ENCODE measurements at regions not wholly inside any gene's neighbourhood (a gene's known extent, or its start where the extent isn't known, plus 50 kb on each side); places are given as distances from the start of the nearest gene placed in this dataset.
"Not testable (repeated sequence)": the region's sequence is repeated elsewhere in the genome, so short reads cannot be mapped to it uniquely, and the experiment has no call there.

- no peak overlapping the region for H3K4me3 ChIP-seq (ENCODE audit: low read length)
- H2AFZ ChIP-seq (ENCODE audit: low read depth, low read length) = no peak overlapping the region
- H3K36me3 ChIP-seq (ENCODE audit: insufficient read depth, low read length) = no peaks in the 10 kb centered on the region
- no peaks in the 10 kb centered on the region for H3K4me1 ChIP-seq (ENCODE audit: insufficient read depth, low read length)
- H3K27me3 ChIP-seq (ENCODE audit: insufficient read depth, low read length) = no peaks in the 10 kb centered on the region
- H3K9me3 ChIP-seq (ENCODE audit: low read length) = no peaks in the 10 kb centered on the region
Measured at GRCh38 chr9:86585422-86586143, 231.4 kb upstream of the TUT7 start.

GRCh38 chr9:86580688-86581087 is 226.5 kb upstream of the TUT7 start:
- Histone ChIP-seq H2AFZ (ENCODE audit: low read depth, low read length) (no peak overlapping the region), H3K36me3 (ENCODE audit: insufficient read depth, low read length) (no peaks in the 10 kb centered on the region), H3K27me3 (ENCODE audit: insufficient read depth, low read length) (no peaks in the 10 kb centered on the region), H3K4me3 (ENCODE audit: low read length) (no peak overlapping the region), H3K4me1 (ENCODE audit: insufficient read depth, low read length) (peaks cover 2% of the 10 kb centered on the region), H3K9me3 (ENCODE audit: low read length) (no peaks in the 10 kb centered on the region)

GRCh38 chr9:86578722-86579121 is 224.5 kb upstream of the TUT7 start:
- H3K4me1 ChIP-seq (ENCODE audit: insufficient read depth, low read length) = peaks cover 2% of the 10 kb centered on the region
- H2AFZ ChIP-seq (ENCODE audit: low read depth, low read length) = no peak overlapping the region
- no peaks in the 10 kb centered on the region for H3K9me3 ChIP-seq (ENCODE audit: low read length)
- H3K4me3 ChIP-seq (ENCODE audit: low read length) = no peak overlapping the region
- H3K27me3 ChIP-seq (ENCODE audit: insufficient read depth, low read length) = no peaks in the 10 kb centered on the region
- H3K36me3 ChIP-seq (ENCODE audit: insufficient read depth, low read length) = no peaks in the 10 kb centered on the region

GRCh38 chr9:86577420-86578333 is 223.5 kb upstream of the TUT7 start:
- Histone ChIP-seq H3K4me1 (ENCODE audit: insufficient read depth, low read length) (peaks cover 2% of the 10 kb centered on the region), H2AFZ (ENCODE audit: low read depth, low read length) (no peak overlapping the region), H3K27me3 (ENCODE audit: insufficient read depth, low read length) (no peaks in the 10 kb centered on the region), H3K36me3 (ENCODE audit: insufficient read depth, low read length) (no peaks in the 10 kb centered on the region), H3K9me3 (ENCODE audit: low read length) (no peaks in the 10 kb centered on the region), H3K4me3 (ENCODE audit: low read length) (no peak overlapping the region)

- Histone ChIP-seq H3K4me3 (ENCODE audit: low read length) (no peak overlapping the region), H3K4me1 (ENCODE audit: insufficient read depth, low read length) (peaks cover 2% of the 10 kb centered on the region), H3K36me3 (ENCODE audit: insufficient read depth, low read length) (no peaks in the 10 kb centered on the region), H3K27me3 (ENCODE audit: insufficient read depth, low read length) (no peaks in the 10 kb centered on the region), H2AFZ (ENCODE audit: low read depth, low read length) (no peak overlapping the region), H3K9me3 (ENCODE audit: low read length) (no peaks in the 10 kb centered on the region)
Measured at GRCh38 chr9:86575825-86576525, 221.8 kb upstream of the TUT7 start.

GRCh38 chr9:86575137-86575536 is 220.9 kb upstream of the TUT7 start:
- Histone ChIP-seq H2AFZ (ENCODE audit: low read depth, low read length) (no peak overlapping the region), H3K36me3 (ENCODE audit: insufficient read depth, low read length) (no peaks in the 10 kb centered on the region), H3K4me1 (ENCODE audit: insufficient read depth, low read length) (peaks cover 2% of the 10 kb centered on the region), H3K4me3 (ENCODE audit: low read length) (no peak overlapping the region), H3K27me3 (ENCODE audit: insufficient read depth, low read length) (no peaks in the 10 kb centered on the region), H3K9me3 (ENCODE audit: low read length) (no peaks in the 10 kb centered on the region)

- Histone ChIP-seq H3K4me1 (ENCODE audit: insufficient read depth, low read length) (peaks cover 2% of the 10 kb centered on the region), H3K4me3 (ENCODE audit: low read length) (no peak overlapping the region), H3K27me3 (ENCODE audit: insufficient read depth, low read length) (no peaks in the 10 kb centered on the region), H3K36me3 (ENCODE audit: insufficient read depth, low read length) (no peaks in the 10 kb centered on the region), H2AFZ (ENCODE audit: low read depth, low read length) (no peak overlapping the region), H3K9me3 (ENCODE audit: low read length) (no peaks in the 10 kb centered on the region)
Measured at GRCh38 chr9:86573886-86574285, 219.7 kb upstream of the TUT7 start.

GRCh38 chr9:86572904-86573303 is 218.7 kb upstream of the TUT7 start:
- Histone ChIP-seq H3K36me3 (ENCODE audit: insufficient read depth, low read length) (no peaks in the 10 kb centered on the region), H3K4me1 (ENCODE audit: insufficient read depth, low read length) (no peaks in the 10 kb centered on the region), H3K4me3 (ENCODE audit: low read length) (no peak overlapping the region), H3K9me3 (ENCODE audit: low read length) (no peaks in the 10 kb centered on the region), H3K27me3 (ENCODE audit: insufficient read depth, low read length) (no peaks in the 10 kb centered on the region), H2AFZ (ENCODE audit: low read depth, low read length) (no peak overlapping the region)

GRCh38 chr9:86565603-86566002 is 211.4 kb upstream of the TUT7 start:
- H3K4me3 ChIP-seq (ENCODE audit: low read length); H3K9me3 ChIP-seq (ENCODE audit: low read length); H2AFZ ChIP-seq (ENCODE audit: low read depth, low read length); H3K36me3 ChIP-seq (ENCODE audit: insufficient read depth, low read length); H3K27me3 ChIP-seq (ENCODE audit: insufficient read depth, low read length); H3K4me1 ChIP-seq (ENCODE audit: insufficient read depth, low read length): not testable (repeated sequence)

- H3K4me1 ChIP-seq (ENCODE audit: insufficient read depth, low read length) = no peaks in the 10 kb centered on the region
- no peaks in the 10 kb centered on the region for H3K36me3 ChIP-seq (ENCODE audit: insufficient read depth, low read length)
- H3K9me3 ChIP-seq (ENCODE audit: low read length) = no peaks in the 10 kb centered on the region
- H2AFZ ChIP-seq (ENCODE audit: low read depth, low read length) = no peak overlapping the region
- no peak overlapping the region for H3K4me3 ChIP-seq (ENCODE audit: low read length)
- H3K27me3 ChIP-seq (ENCODE audit: insufficient read depth, low read length) = no peaks in the 10 kb centered on the region
Measured at GRCh38 chr9:86563936-86564335, 209.7 kb upstream of the TUT7 start.

GRCh38 chr9:86563350-86563749 is 209.1 kb upstream of the TUT7 start:
- Histone ChIP-seq H3K36me3 (ENCODE audit: insufficient read depth, low read length) (no peaks in the 10 kb centered on the region), H3K9me3 (ENCODE audit: low read length) (no peaks in the 10 kb centered on the region), H2AFZ (ENCODE audit: low read depth, low read length) (no peak overlapping the region), H3K4me1 (ENCODE audit: insufficient read depth, low read length) (no peaks in the 10 kb centered on the region), H3K27me3 (ENCODE audit: insufficient read depth, low read length) (no peaks in the 10 kb centered on the region), H3K4me3 (ENCODE audit: low read length) (no peak overlapping the region)

- Histone ChIP-seq H3K36me3 (ENCODE audit: insufficient read depth, low read length) (no peaks in the 10 kb centered on the region), H3K27me3 (ENCODE audit: insufficient read depth, low read length) (no peaks in the 10 kb centered on the region), H2AFZ (ENCODE audit: low read depth, low read length) (no peak overlapping the region), H3K4me1 (ENCODE audit: insufficient read depth, low read length) (no peaks in the 10 kb centered on the region), H3K9me3 (ENCODE audit: low read length) (no peaks in the 10 kb centered on the region), H3K4me3 (ENCODE audit: low read length) (no peak overlapping the region)
Measured at GRCh38 chr9:86562691-86563090, 208.5 kb upstream of the TUT7 start.

- no peaks in the 10 kb centered on the region for H3K9me3 ChIP-seq (ENCODE audit: low read length)
- H3K27me3 ChIP-seq (ENCODE audit: insufficient read depth, low read length) = no peaks in the 10 kb centered on the region
- H3K4me3 ChIP-seq (ENCODE audit: low read length) = no peak overlapping the region
- H2AFZ ChIP-seq (ENCODE audit: low read depth, low read length) = no peak overlapping the region
- H3K4me1 ChIP-seq (ENCODE audit: insufficient read depth, low read length) = no peaks in the 10 kb centered on the region
- H3K36me3 ChIP-seq (ENCODE audit: insufficient read depth, low read length) = no peaks in the 10 kb centered on the region
Measured at GRCh38 chr9:86557918-86558317, 203.7 kb upstream of the TUT7 start.
